Astrocyte (in vitro differentiated cells and primary cell): ENCODE measurements at regions not wholly inside any gene's neighbourhood (a gene's known extent, or its start where the extent isn't known, plus 50 kb on each side); places are given as distances from the start of the nearest gene placed in this dataset.

Experiments used
- EZH2 ChIP-seq: IDR thresholded peaks from 2 replicates; pipeline ENCODE4 v1.6.1; 2012; ENCODE audit warnings: mild to moderate bottlenecking, low read length, inconsistent platforms; ENCODE audit not compliant: insufficient read depth
- TF ChIP-seq, protein P1 (sequence below): IDR thresholded peaks from 2 replicates; pipeline ENCODE4 v1.5.1; 2011; ENCODE audit warnings: low read depth, mild to moderate bottlenecking, inconsistent platforms, low read length, moderate library complexity; ENCODE audit not compliant: insufficient read depth

DNA sequence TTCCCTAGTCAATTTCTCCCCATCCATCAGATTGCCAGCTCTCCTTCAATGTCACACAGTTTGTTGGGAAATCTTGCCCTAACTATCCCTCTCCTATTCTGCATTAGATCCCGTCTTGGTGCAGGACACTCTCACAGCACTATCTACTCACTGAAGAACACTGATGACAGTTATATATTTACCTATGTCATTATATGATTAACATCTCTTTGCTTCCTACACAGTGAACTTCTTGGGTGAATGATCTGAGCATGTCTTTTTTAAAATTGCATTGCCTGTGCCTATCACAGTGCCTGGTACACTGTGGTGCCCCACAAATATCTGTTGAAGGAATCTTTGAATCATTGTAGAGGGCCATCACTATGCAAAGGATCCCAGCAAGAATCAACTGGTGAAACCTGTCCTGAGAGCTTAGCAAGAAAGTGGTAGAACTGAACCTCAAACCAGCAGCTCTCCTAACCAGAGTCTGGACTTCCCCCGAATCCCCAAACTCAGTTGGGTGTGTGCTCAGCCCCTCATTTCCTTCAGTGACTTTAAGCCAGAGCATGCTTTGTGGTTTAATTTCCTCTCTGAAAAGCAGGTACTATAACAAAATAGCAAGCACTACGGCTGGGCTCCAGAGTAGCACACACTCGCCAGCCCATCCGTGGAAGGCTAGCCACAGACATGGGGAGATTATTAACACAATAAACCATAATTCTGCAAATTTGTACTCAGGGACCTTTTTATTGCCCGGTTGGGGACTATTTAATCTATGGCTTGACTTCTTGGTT is 680.7 kb upstream of the SALL1 start:
- TF ChIP-seq, protein P1, sequence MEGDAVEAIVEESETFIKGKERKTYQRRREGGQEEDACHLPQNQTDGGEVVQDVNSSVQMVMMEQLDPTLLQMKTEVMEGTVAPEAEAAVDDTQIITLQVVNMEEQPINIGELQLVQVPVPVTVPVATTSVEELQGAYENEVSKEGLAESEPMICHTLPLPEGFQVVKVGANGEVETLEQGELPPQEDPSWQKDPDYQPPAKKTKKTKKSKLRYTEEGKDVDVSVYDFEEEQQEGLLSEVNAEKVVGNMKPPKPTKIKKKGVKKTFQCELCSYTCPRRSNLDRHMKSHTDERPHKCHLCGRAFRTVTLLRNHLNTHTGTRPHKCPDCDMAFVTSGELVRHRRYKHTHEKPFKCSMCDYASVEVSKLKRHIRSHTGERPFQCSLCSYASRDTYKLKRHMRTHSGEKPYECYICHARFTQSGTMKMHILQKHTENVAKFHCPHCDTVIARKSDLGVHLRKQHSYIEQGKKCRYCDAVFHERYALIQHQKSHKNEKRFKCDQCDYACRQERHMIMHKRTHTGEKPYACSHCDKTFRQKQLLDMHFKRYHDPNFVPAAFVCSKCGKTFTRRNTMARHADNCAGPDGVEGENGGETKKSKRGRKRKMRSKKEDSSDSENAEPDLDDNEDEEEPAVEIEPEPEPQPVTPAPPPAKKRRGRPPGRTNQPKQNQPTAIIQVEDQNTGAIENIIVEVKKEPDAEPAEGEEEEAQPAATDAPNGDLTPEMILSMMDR, result no peak
- TF ChIP-seq EZH2, result no peak
